OCI-LY7 (cell line): ENCODE measurements at regions not wholly inside any gene's neighbourhood (a gene's known extent, or its start where the extent isn't known, plus 50 kb on each side); places are given as distances from the start of the nearest gene placed in this dataset.

Experiments used
- BruUV-seq: library from RNA; stranded (reverse); fragments of 400-500 nt; replicated peaks from 2 replicates; lab custom pipeline; 2021; lab: Mats Ljungman, UMichigan
- CTCF ChIA-PET: fragments of 300-600 bp; sonication (Branson Sonifier 250); formaldehyde crosslinking; loops from one replicate; lab custom pipeline; 2022; ENCODE audit warnings: antibody characterized with exemption; ENCODE audit not compliant: unreplicated experiment; lab: Charles Lee
- POLR2A ChIA-PET: fragments of 300-600 bp; sonication (Branson Sonifier 250); formaldehyde crosslinking; loops from one replicate; lab custom pipeline; 2022; ENCODE audit warnings: antibody characterized with exemption; lab: Charles Lee
- DNase-seq: peaks from one replicate; pipeline ENCODE4 v3.0.0-alpha.2; 2015; ENCODE audit warnings: low spot score
- H2AFZ ChIP-seq: fragments of 200-600 bp; sonication (generic), shearing (Covaris generic); 2 replicates; pipeline ENCODE4 v1.6.1; 2014; ENCODE audit warnings: mild to moderate bottlenecking, antibody characterized with exemption, low read length, moderate library complexity
- H3K27ac ChIP-seq: fragments of 200-600 bp; sonication (generic); 2 replicates; pipeline ENCODE4 v1.5.1; 2014; ENCODE audit warnings: mixed run types, low read depth, mild to moderate bottlenecking, moderate library complexity, low read length, inconsistent platforms; ENCODE audit not compliant: poor library complexity, severe bottlenecking
- H3K36me3 ChIP-seq: fragments of 200-600 bp; sonication (generic); 2 replicates; pipeline ENCODE4 v1.6.1; 2014; ENCODE audit warnings: mild to moderate bottlenecking, antibody characterized with exemption, low read length, moderate library complexity, mixed read lengths; ENCODE audit not compliant: insufficient read depth
- H3K4me1 ChIP-seq: fragments of 200-600 bp; sonication (generic); 2 replicates; pipeline ENCODE4 v1.5.1; 2014; ENCODE audit warnings: mild to moderate bottlenecking, low read length; ENCODE audit not compliant: insufficient read depth, poor library complexity, severe bottlenecking
- H3K4me2 ChIP-seq: fragments of 200-600 bp; sonication (generic); 2 replicates; pipeline ENCODE4 v1.6.1; 2014; ENCODE audit warnings: mild to moderate bottlenecking, low read length
- H3K4me3 ChIP-seq: fragments of 200-600 bp; sonication (generic); 2 replicates; pipeline ENCODE4 v1.5.1; 2014; ENCODE audit warnings: mild to moderate bottlenecking, low read depth, low read length; ENCODE audit not compliant: poor library complexity, severe bottlenecking
- H3K79me2 ChIP-seq: fragments of 200-600 bp; sonication (generic); 2 replicates; pipeline ENCODE4 v1.6.1; 2016; ENCODE audit warnings: low read depth, mild to moderate bottlenecking, low read length, moderate library complexity, mixed read lengths; ENCODE audit not compliant: insufficient read depth
- H3K9me2 ChIP-seq: fragments of 200-600 bp; sonication (generic); 2 replicates; pipeline ENCODE4 v1.6.1; 2016; ENCODE audit warnings: mild to moderate bottlenecking, low read length, mixed read lengths; ENCODE audit not compliant: insufficient read depth
- H3K9me3 ChIP-seq: fragments of 200-600 bp; sonication (generic); 2 replicates; pipeline ENCODE4 v1.6.1; 2014; ENCODE audit warnings: mild to moderate bottlenecking, mixed run types, low read length, mixed read lengths
- H4K20me1 ChIP-seq: fragments of 200-600 bp; sonication (generic); 2 replicates; pipeline ENCODE4 v1.6.1; 2014; ENCODE audit warnings: mild to moderate bottlenecking, antibody characterized with exemption, low read length, moderate library complexity, mixed read lengths; ENCODE audit not compliant: insufficient read depth
- CTCF ChIP-seq: fragments of 200-600 bp; sonication (generic); conservative IDR thresholded peaks from 2 replicates; pipeline ENCODE4 v1.5.1; 2014; ENCODE audit warnings: mild to moderate bottlenecking, antibody characterized with exemption, low read length, moderate library complexity, mixed read lengths
- EZH2phosphoT487 ChIP-seq: fragments of 200-600 bp; sonication (generic); IDR thresholded peaks from 2 replicates; pipeline ENCODE4 v1.6.1; 2018; ENCODE audit warnings: low read depth, borderline replicate concordance, mild to moderate bottlenecking, mixed run types, antibody characterized with exemption, low read length, moderate library complexity, mixed read lengths
- intact Hi-C: fragments of 100-400 bp; cut with micrococcal nuclease; formaldehyde crosslinking; loops from one replicate; pipeline ENCODE4 v1.10.0; 2022; ENCODE audit not compliant: unreplicated experiment

DNA sequence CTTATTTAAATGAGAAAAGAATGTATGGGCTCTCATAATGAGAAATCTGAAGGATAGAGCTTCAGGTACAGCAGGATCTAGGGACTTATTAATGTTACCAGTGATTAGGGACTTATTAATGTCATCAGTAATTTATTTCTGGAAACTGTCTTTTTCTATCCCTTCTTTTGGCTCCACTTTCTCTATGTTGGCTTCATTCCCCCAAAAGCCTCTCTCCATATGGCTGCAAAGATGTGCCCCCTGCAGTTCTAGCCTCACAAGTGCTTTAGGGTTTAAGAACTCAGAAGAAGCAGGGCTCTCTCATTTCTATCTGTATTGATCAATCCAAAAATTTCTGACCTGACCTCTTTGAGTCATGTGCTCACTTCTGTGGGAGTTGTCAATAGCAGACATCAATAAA, 480.9 kb downstream of the TXNL1 start:
- Histone ChIP-seq H3K9me2 (no peaks in the 10 kb centered on the region), H3K36me3 (no peaks in the 10 kb centered on the region), H2AFZ (no peak overlapping the region), H3K4me2 (no peak overlapping the region), H3K27ac (no peak overlapping the region), H3K79me2 (no peaks in the 10 kb centered on the region), H4K20me1 (no peaks in the 10 kb centered on the region), H3K9me3 (no peaks in the 10 kb centered on the region), H3K4me1 (no peaks in the 10 kb centered on the region), H3K4me3 (no peak overlapping the region)
- TF ChIP-seq EZH2phosphoT487: no peak
- TF ChIP-seq CTCF: no peak
- POLR2A ChIA-PET: no interaction called here
- CTCF ChIA-PET: no interaction called here
- intact Hi-C loops: no loop called here
- BruUV-seq: no TSS peak
- no peak for DNase-seq

GRCh38 chr18:56152551-56153310, 485.7 kb downstream of the TXNL1 start:
- no peaks in the 10 kb centered on the region for H3K9me3 ChIP-seq
- ChIA-PET CTCF (no interaction called here), POLR2A (interaction anchor here (0.7 kb wide), 1 partner anchor 76 kb away, joined by 3 read pairs; no protein-coding TSS in a partner anchor)
- TF ChIP-seq EZH2phosphoT487: no peak
- no peak for TF ChIP-seq CTCF
- DNase-seq: no peak
- BruUV-seq: no TSS peak
- no peak overlapping the region for H2AFZ ChIP-seq
- no peaks in the 10 kb centered on the region for H3K4me1 ChIP-seq
- no peak overlapping the region for H3K27ac ChIP-seq
- no peaks in the 10 kb centered on the region for H4K20me1 ChIP-seq
- intact Hi-C loops: no loop called here
- H3K9me2 ChIP-seq: no peaks in the 10 kb centered on the region
- no peaks in the 10 kb centered on the region for H3K36me3 ChIP-seq
- no peak overlapping the region for H3K4me2 ChIP-seq
- no peak overlapping the region for H3K4me3 ChIP-seq
- H3K79me2 ChIP-seq: no peaks in the 10 kb centered on the region

GRCh38 chr18:56148373-56148772, 490.0 kb downstream of the TXNL1 start:
- no peaks in the 10 kb centered on the region for H3K9me3 ChIP-seq
- no peaks in the 10 kb centered on the region for H3K4me1 ChIP-seq
- no peak overlapping the region for H3K27ac ChIP-seq
- no peak overlapping the region for H2AFZ ChIP-seq
- no peaks in the 10 kb centered on the region for H4K20me1 ChIP-seq
- no peaks in the 10 kb centered on the region for H3K9me2 ChIP-seq
- POLR2A ChIA-PET: no interaction called here
- TF ChIP-seq EZH2phosphoT487 (no peak), CTCF (no peak)
- H3K4me2 ChIP-seq: no peak overlapping the region
- no peak overlapping the region for H3K4me3 ChIP-seq
- no peak for DNase-seq
- no peaks in the 10 kb centered on the region for H3K79me2 ChIP-seq
- no peaks in the 10 kb centered on the region for H3K36me3 ChIP-seq
- CTCF ChIA-PET: no interaction called here
- BruUV-seq: no TSS peak
- intact Hi-C loops: no loop called here
